Esophagus (tissue), 2 donors: ENCODE measurements at regions not wholly inside any gene's neighbourhood (a gene's known extent, or its start where the extent isn't known, plus 50 kb on each side); places are given as distances from the start of the nearest gene placed in this dataset.
"Not testable (repeated sequence)": the region's sequence is repeated elsewhere in the genome, so short reads cannot be mapped to it uniquely, and the experiment has no call there.

Source experiments
- H3K27ac ChIP-seq, 2 donors: one replicate each; pipeline ENCODE4 v1.5.1; 2013; ENCODE audit warnings: low read depth in 2 of 2, mild to moderate bottlenecking in 2 of 2, inconsistent platforms in 1 of 2, low read length in 1 of 2, moderate library complexity in 1 of 2
- H3K27me3 ChIP-seq, 2 donors: one replicate each; pipeline ENCODE4 v1.6.1; 2013; ENCODE audit warnings: low read length in 2 of 2, control low read depth in 1 of 2, mild to moderate bottlenecking in 1 of 2; ENCODE audit not compliant: insufficient read depth in 2 of 2, control insufficient read depth in 1 of 2
- H3K36me3 ChIP-seq, 2 donors: one replicate each; pipeline ENCODE4 v1.6.1; 2013; ENCODE audit warnings: low read length in 1 of 2; ENCODE audit not compliant: control insufficient read depth in 2 of 2, insufficient read depth in 2 of 2
- H3K4me1 ChIP-seq, 2 donors: one replicate each; pipeline ENCODE4 v1.6.1; 2013; ENCODE audit warnings: low read length in 1 of 2; ENCODE audit not compliant: control insufficient read depth in 2 of 2, insufficient read depth in 2 of 2
- H3K4me3 ChIP-seq, 2 donors: one replicate each; pipeline ENCODE4 v1.5.1; 2013; ENCODE audit warnings: low read length in 2 of 2, mild to moderate bottlenecking in 2 of 2, low read depth in 1 of 2, moderate library complexity in 1 of 2
- H3K9me3 ChIP-seq, 2 donors: one replicate each; pipeline ENCODE4 v1.6.1; 2013; ENCODE audit warnings: mild to moderate bottlenecking in 2 of 2, low read depth in 1 of 2, low read length in 1 of 2, moderate library complexity in 1 of 2; ENCODE audit not compliant: control insufficient read depth in 2 of 2, insufficient read depth in 1 of 2
- WGBS, 2 donors: extraction: QIAGEN DNeasy Blood & Tissue Kit; methylation state at CpG; one replicate each; pipeline ENCODE4 v1.1.7; 2013; 5-methylcytosine and 5-hydroxymethylcytosine counted together
- donor health status: healthy with polysubstance abuse.
- donor health status: Bipolar disorder and iron deficiency.

- WGBS, 2 donors, result 40 to 45% methylated on average over 21 of the region's 21 CpGs
- not testable (repeated sequence) for H3K27me3 ChIP-seq, H3K36me3 ChIP-seq, H3K9me3 ChIP-seq, H3K4me1 ChIP-seq, H3K27ac ChIP-seq, H3K4me3 ChIP-seq
Measured at GRCh38 chr13:22813531-22814377, 367.0 kb upstream of the SGCG start.

GRCh38 chr13:22814433-22814832, 366.3 kb upstream of the SGCG start:
- WGBS, 2 donors, result 68 to 72% methylated on average over 8 of the region's 8 CpGs
- H3K36me3 ChIP-seq, H3K27ac ChIP-seq, H3K9me3 ChIP-seq, H3K4me1 ChIP-seq, H3K4me3 ChIP-seq, H3K27me3 ChIP-seq: not testable (repeated sequence)

GRCh38 chr13:22821589-22821988, 359.2 kb upstream of the SGCG start:
- Histone ChIP-seq H3K4me3 (no peak overlapping the region), H3K27me3 (no peaks in the 10 kb centered on the region), H3K36me3 (no peaks in the 10 kb centered on the region), H3K27ac (no peak overlapping the region), H3K9me3 (no peaks in the 10 kb centered on the region), H3K4me1 (no peaks in the 10 kb centered on the region)
- WGBS, 2 donors, result 88 to 94% methylated on average over 2 of the region's 2 CpGs

DNA sequence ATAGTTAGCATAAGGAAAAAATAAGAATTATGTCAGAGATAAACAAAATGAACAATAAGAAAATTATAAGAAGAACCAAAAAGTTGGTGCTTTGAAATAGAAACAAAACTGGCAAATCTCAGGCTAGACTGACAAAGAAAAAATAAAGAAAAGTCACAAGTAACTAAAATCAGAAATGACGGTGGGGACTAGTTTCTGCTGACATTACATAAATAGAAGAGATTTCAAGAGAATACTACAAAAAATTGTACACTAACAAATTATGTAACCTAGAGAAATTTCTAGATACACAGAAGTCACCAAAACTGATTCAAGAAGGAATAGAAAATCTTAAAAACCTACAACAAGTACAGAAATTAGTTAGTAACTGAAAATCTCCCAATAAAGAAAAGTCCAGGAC, 355.6 kb upstream of the SGCG start:
- WGBS, 2 donors, result 87 to 91% methylated on average over 1 of the region's 1 CpG
- no peak overlapping the region for H3K4me3 ChIP-seq

DNA sequence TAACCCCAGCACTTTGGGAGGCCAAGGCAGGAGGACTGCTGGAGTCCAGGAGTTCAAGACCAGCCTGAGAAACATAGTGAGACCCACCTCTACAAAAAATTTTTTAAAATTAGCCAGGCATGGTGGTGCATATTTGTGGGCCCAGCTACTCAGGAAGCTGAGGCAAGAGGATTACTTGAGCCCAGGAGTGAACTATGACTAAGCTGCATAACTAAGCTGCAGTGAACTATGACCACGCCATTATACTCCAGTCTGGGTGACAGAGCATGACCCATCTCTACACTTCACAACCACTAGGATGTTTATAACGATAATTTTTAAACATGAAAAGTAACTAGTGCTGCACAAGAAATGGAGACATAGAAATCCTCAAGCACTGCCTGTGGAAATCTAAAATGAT, 352.7 kb upstream of the SGCG start:
- H3K4me1 ChIP-seq, result no peaks in the 10 kb centered on the region
- H3K27me3 ChIP-seq, result no peaks in the 10 kb centered on the region
- WGBS, 2 donors, result 55 to 66% methylated on average over 2 of the region's 2 CpGs
- H3K27ac ChIP-seq, result no peak overlapping the region
- H3K4me3 ChIP-seq, result no peak overlapping the region
- H3K9me3 ChIP-seq, result no peaks in the 10 kb centered on the region
- H3K36me3 ChIP-seq, result no peaks in the 10 kb centered on the region

More for the DNA sequence above, 355.6 kb upstream of the SGCG start:
- H3K9me3 ChIP-seq, result no peaks in the 10 kb centered on the region
- no peaks in the 10 kb centered on the region for H3K27me3 ChIP-seq
- no peaks in the 10 kb centered on the region for H3K4me1 ChIP-seq
- H3K27ac ChIP-seq, result no peak overlapping the region
- H3K36me3 ChIP-seq, result no peaks in the 10 kb centered on the region

- WGBS, 2 donors, result 76 to 87% methylated on average over 2 of the region's 2 CpGs
- Histone ChIP-seq H3K9me3 (no peaks in the 10 kb centered on the region), H3K36me3 (no peaks in the 10 kb centered on the region), H3K27me3 (no peaks in the 10 kb centered on the region), H3K27ac (no peak overlapping the region), H3K4me1 (no peaks in the 10 kb centered on the region), H3K4me3 (no peak overlapping the region)
Measured at GRCh38 chr13:22836475-22836874, 344.3 kb upstream of the SGCG start.

- H3K27me3 ChIP-seq, result no peaks in the 10 kb centered on the region
- H3K27ac ChIP-seq, result no peak overlapping the region
- H3K36me3 ChIP-seq, result no peaks in the 10 kb centered on the region
- H3K4me3 ChIP-seq, result no peak overlapping the region
- H3K9me3 ChIP-seq, result no peaks in the 10 kb centered on the region
- WGBS, 2 donors, result 20 to 25% methylated on average over 45 of the region's 45 CpGs
- no peaks in the 10 kb centered on the region for H3K4me1 ChIP-seq
Measured at GRCh38 chr13:22837980-22838647, 342.7 kb upstream of the SGCG start.

GRCh38 chr13:22839603-22840530, 340.9 kb upstream of the SGCG start:
- Histone ChIP-seq H3K4me1 (no peaks in the 10 kb centered on the region), H3K36me3 (no peaks in the 10 kb centered on the region), H3K27me3 (no peaks in the 10 kb centered on the region), H3K4me3 (no peak overlapping the region), H3K27ac (no peak overlapping the region), H3K9me3 (no peaks in the 10 kb centered on the region)
- WGBS, 2 donors, result 84 to 86% methylated on average over 7 of the region's 7 CpGs

- WGBS, 2 donors, result 32 to 40% methylated on average over 2 of the region's 2 CpGs
Measured at GRCh38 chr13:22846551-22846950, 334.2 kb upstream of the SGCG start.

More at GRCh38 chr13:22846551-22846950, 334.2 kb upstream of the SGCG start:
- Histone ChIP-seq H3K9me3 (no peaks in the 10 kb centered on the region), H3K4me3 (no peak overlapping the region), H3K4me1 (no peaks in the 10 kb centered on the region), H3K27ac (no peak overlapping the region), H3K36me3 (no peaks in the 10 kb centered on the region), H3K27me3 (no peaks in the 10 kb centered on the region)
